ENCODE measurements at regions not wholly inside any gene's neighbourhood (a gene's known extent, or its start where the extent isn't known, plus 50 kb on each side); places are given as distances from the start of the nearest gene placed in this dataset.

GRCh38 chr5:121479337-121479736 is 372.3 kb upstream of the FTMT start (continued):
- no peak for TF ChIP-seq RCOR1 (IDR thresholded peaks at IDR 0.05; ENCODE audit: borderline replicate concordance in 1 of 2, low read depth in 2 of 2, low read length in 2 of 2)
- no peak for TF ChIP-seq DIDO1 (tag; IDR thresholded peaks at IDR 0.05; ENCODE audit: low read depth)
- TF ChIP-seq MCM7 (IDR thresholded peaks at IDR 0.05): no peak
- no peak for TF ChIP-seq TEAD2 (tag; IDR thresholded peaks at IDR 0.05)
- no peak for TF ChIP-seq CHD2 (IDR thresholded peaks at IDR 0.05; ENCODE audit: low read depth, low read length)

DNA sequence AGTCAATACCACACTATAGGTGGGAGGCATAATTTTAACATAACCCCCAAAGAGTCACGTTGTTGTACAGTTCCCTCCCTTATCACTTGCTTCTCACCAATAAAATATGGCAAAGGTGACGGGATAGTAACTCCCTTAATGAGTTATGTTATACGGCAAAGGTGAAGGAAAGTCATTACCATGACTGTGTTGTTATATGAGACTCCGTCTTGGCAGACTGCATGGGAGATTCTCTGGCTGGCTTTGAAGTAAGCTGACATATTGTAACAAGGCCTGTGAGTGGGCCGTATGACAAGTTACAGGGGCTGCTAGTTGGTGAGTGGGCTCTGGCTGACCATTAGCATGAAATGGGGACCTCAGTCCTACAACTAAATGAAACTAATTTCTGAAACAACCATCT is 366.4 kb upstream of the FTMT start:
- no peak overlapping the region for H2AFZ ChIP-seq (ENCODE audit: low read depth, low read length)
- in situ Hi-C loops (cut with MboI) (no loop called here), intact Hi-C loops (cut with micrococcal nuclease) (no loop called here)
- POLR2A ChIA-PET: no interaction called here
- H3K27me3 ChIP-seq (ENCODE audit: control insufficient read depth in 2 of 2, insufficient read depth in 2 of 2, low read length in 2 of 2): no peaks in the 10 kb centered on the region
- FAIRE-seq: no peak
- no peaks in the 10 kb centered on the region for H3K36me3 ChIP-seq (ENCODE audit: control insufficient read depth, insufficient read depth, low read length)
- H3K4me2 ChIP-seq (ENCODE audit: insufficient read depth, low read length): no peak overlapping the region
- no peaks in the 10 kb centered on the region for H3K9me1 ChIP-seq (ENCODE audit: control insufficient read depth, insufficient read depth, low read length)
- CTCF ChIA-PET (ENCODE audit: low intra/inter-chr PET ratio): no interaction called here
- TF ChIP-seq ZFPM2 (CRISPR knock-in tag; IDR thresholded peaks at IDR 0.05): no peak
- no peak for TF ChIP-seq BDP1 (IDR thresholded peaks at IDR 0.05; ENCODE audit: insufficient read depth, insufficient read length)
- no peak for TF ChIP-seq MYC (IDR thresholded peaks at IDR 0.05; ENCODE audit: low read depth, low read length)
- no peak for TF ChIP-seq MYC (CRISPR knock-in tag; IDR thresholded peaks at IDR 0.05; ENCODE audit: borderline replicate concordance, low read depth)
- TF ChIP-seq, protein P1, sequence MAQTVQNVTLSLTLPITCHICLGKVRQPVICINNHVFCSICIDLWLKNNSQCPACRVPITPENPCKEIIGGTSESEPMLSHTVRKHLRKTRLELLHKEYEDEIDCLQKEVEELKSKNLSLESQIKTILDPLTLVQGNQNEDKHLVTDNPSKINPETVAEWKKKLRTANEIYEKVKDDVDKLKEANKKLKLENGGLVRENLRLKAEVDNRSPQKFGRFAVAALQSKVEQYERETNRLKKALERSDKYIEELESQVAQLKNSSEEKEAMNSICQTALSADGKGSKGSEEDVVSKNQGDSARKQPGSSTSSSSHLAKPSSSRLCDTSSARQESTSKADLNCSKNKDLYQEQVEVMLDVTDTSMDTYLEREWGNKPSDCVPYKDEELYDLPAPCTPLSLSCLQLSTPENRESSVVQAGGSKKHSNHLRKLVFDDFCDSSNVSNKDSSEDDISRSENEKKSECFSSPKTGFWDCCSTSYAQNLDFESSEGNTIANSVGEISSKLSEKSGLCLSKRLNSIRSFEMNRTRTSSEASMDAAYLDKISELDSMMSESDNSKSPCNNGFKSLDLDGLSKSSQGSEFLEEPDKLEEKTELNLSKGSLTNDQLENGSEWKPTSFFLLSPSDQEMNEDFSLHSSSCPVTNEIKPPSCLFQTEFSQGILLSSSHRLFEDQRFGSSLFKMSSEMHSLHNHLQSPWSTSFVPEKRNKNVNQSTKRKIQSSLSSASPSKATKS (CRISPR knock-in tag; IDR thresholded peaks at IDR 0.05): no peak
- no peak for TF ChIP-seq E2F5 (CRISPR knock-in tag; IDR thresholded peaks at IDR 0.05)
- TF ChIP-seq GATAD2B (IDR thresholded peaks at IDR 0.05; ENCODE audit: borderline replicate concordance): no peak
- TF ChIP-seq RBM25 (IDR thresholded peaks at IDR 0.05; ENCODE audit: low read depth, low read length, severe bottlenecking): no peak
- no peak for TF ChIP-seq GABPB2 (CRISPR knock-in tag; conservative IDR thresholded peaks at IDR 0.05)
- TF ChIP-seq L3MBTL2 (IDR thresholded peaks at IDR 0.05): no peak
- no peak for TF ChIP-seq TBL1XR1 (IDR thresholded peaks at IDR 0.05; ENCODE audit: low read length in 2 of 2)
- TF ChIP-seq, protein P2, sequence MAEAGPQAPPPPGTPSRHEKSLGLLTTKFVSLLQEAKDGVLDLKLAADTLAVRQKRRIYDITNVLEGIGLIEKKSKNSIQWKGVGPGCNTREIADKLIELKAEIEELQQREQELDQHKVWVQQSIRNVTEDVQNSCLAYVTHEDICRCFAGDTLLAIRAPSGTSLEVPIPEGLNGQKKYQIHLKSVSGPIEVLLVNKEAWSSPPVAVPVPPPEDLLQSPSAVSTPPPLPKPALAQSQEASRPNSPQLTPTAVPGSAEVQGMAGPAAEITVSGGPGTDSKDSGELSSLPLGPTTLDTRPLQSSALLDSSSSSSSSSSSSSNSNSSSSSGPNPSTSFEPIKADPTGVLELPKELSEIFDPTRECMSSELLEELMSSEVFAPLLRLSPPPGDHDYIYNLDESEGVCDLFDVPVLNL (CRISPR knock-in tag; IDR thresholded peaks at IDR 0.05; ENCODE audit: low read depth): no peak
- no peak for TF ChIP-seq MTA3 (IDR thresholded peaks at IDR 0.05; ENCODE audit: borderline replicate concordance)
- WGBS (ENCODE audit: insufficient coverage, low coverage, missing lambda C conversion rate): 15% methylated on average over 4 of the region's 5 CpGs
- H3K79me2 ChIP-seq (ENCODE audit: control insufficient read depth, insufficient read depth, low read length): no peaks in the 10 kb centered on the region
- H3K9ac ChIP-seq (ENCODE audit: insufficient read depth in 1 of 2, low read depth in 2 of 2, low read length in 2 of 2): no peak overlapping the region
- no peak for DNase-seq (ENCODE audit: extremely low read depth in 1 of 4, low spot score in 3 of 4)
- no peaks in the 10 kb centered on the region for H3K4me1 ChIP-seq (replicated peaks in 1 of 2; ENCODE audit: control insufficient read depth in 2 of 2, insufficient read depth in 2 of 2, low read length in 2 of 2)
- H3K27ac ChIP-seq (ENCODE audit: extremely low read depth, low read depth, low read length): no peak overlapping the region
- no peak for ATAC-seq
- no peaks in the 10 kb centered on the region for H3K9me3 ChIP-seq (replicated peaks; ENCODE audit: control insufficient read depth, insufficient read depth, low read depth, low read length)
- H4K20me1 ChIP-seq (replicated peaks; ENCODE audit: control insufficient read depth, insufficient read depth, low read length): no peaks in the 10 kb centered on the region
- no peak overlapping the region for H3K4me3 ChIP-seq
- BruUV-seq (replicated peaks): no TSS peak

Measured in K562 (cell line).